Omental fat pad (tissue), 3 donors: ENCODE measurements at regions not wholly inside any gene's neighbourhood (a gene's known extent, or its start where the extent isn't known, plus 50 kb on each side); places are given as distances from the start of the nearest gene placed in this dataset.
"Not testable (repeated sequence)": the region's sequence is repeated elsewhere in the genome, so short reads cannot be mapped to it uniquely, and the experiment has no call there.

Source experiments
- ATAC-seq: fragments of 150-250 bp; one replicate; pipeline ENCODE4 v1.9.1; 2016; ENCODE audit warnings: mild to moderate bottlenecking, moderate library complexity; ENCODE audit not compliant: low FRiP score
- DNase-seq: peaks from one replicate; pipeline ENCODE4 v3.0.0-alpha.2; 2019; ENCODE audit warnings: low spot score
- CTCF ChIP-seq, 3 donors: fragments of 450-650 bp; IDR thresholded peaks; one replicate each; pipeline ENCODE4 v1.5.1; 2016 to 2017; ENCODE audit warnings: antibody characterized with exemption in 3 of 3, mild to moderate bottlenecking in 3 of 3, moderate library complexity in 2 of 3

GRCh38 chr16:24645739-24646645, 83.5 kb upstream of the TNRC6A start:
- TF ChIP-seq CTCF (IDR thresholded peaks at IDR 0.05): no peak
- no peak for DNase-seq
- peak; percentile 94 for ATAC-seq

- DNase-seq: no peak
- ATAC-seq: peak; percentile 54
- TF ChIP-seq CTCF (IDR thresholded peaks at IDR 0.05): no peak
Measured at GRCh38 chr16:24646646-24646995, 82.8 kb upstream of the TNRC6A start.

DNA sequence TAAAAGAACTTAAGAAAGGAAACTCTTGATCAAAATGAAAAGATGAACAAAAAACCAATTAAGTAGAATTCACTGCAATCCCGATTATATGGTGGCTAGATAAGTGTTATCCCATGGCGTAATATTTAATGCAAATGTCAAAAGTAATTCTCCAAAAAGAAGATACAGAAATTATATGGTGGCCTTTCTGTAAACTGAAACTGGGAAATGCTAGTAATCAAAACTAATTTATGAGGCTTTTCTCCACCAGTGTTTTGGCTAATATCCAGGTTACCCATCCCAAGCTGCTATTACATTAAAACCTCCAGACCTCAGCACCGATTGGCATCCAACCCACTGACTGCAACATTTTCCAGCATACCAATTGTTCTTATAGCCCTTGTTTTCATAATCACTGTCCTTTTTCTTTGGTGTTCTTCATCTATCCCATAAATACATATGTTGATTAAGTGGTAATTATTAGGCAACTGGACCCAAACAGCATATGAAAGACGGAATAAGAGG, 77.2 kb upstream of the TNRC6A start:
- no peak for ATAC-seq
- no peak for TF ChIP-seq CTCF (IDR thresholded peaks at IDR 0.05)
- DNase-seq: no peak

- no peak for TF ChIP-seq CTCF (IDR thresholded peaks at IDR 0.05)
Measured at GRCh38 chr16:24652803-24653202, 76.6 kb upstream of the TNRC6A start.

GRCh38 chr16:24653725-24654124, 75.7 kb upstream of the TNRC6A start:
- no peak for DNase-seq
- ATAC-seq: no peak
- no peak for TF ChIP-seq CTCF (IDR thresholded peaks at IDR 0.05)

More at GRCh38 chr16:24652803-24653202, 76.6 kb upstream of the TNRC6A start:
- DNase-seq (no peak), ATAC-seq (no peak)

DNA sequence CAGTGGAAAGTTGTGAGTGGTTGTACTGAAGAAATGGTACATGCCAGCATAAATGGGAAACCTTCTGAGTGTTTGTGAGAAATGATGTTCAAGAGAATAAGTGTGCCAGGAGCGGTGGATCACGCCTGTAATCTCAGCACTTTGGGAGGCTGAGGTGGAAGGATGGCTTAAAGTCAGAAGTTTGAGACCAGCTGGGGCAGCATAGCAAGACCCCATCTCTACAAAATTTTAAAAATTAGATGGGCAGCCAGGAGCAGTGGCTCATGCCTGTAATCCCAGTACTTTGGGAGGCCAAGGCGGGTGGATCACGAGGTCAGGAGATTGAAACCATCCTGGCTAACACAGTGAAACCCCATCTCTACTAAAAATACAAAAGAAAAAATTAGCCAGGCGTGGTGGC, 63.5 kb upstream of the TNRC6A start:
- ATAC-seq, DNase-seq: not testable (repeated sequence)

DNA sequence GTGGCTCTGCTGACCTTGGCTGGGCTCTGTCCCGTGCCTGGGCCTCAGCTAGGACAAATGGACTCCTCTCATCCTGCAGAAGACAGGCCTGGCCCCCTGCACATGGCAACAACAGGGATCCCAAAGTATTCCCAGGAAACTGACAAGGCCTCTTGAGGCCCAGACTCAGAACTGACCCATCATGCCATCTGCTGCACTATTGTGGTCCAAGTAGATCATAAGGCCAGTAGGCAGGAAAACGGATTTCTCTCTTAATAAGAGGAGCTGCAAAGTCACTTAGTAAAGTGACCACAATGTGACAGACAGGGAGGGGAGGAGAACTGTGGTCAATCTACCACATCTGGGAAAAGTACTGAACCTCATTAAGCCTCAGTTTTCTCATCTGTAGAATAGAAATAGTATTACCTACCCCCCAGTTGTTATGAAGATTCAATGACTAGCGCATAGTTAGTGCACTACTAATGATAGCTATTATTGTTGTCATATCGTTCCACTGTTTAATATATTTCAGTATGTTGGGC, 62.1 kb upstream of the TNRC6A start:
- no peak for TF ChIP-seq CTCF (IDR thresholded peaks at IDR 0.05)
- DNase-seq (no peak), ATAC-seq (no peak)
